Esophagus squamous epithelium (tissue), 5 donors: ENCODE measurements at regions not wholly inside any gene's neighbourhood (a gene's known extent, or its start where the extent isn't known, plus 50 kb on each side); places are given as distances from the start of the nearest gene placed in this dataset.
"Not testable (repeated sequence)": the region's sequence is repeated elsewhere in the genome, so short reads cannot be mapped to it uniquely, and the experiment has no call there.

Experiments used
- DNase-seq: peaks from one replicate; lab custom pipeline; 2025; lab: John Stamatoyannopoulos, UW
- H3K27ac ChIP-seq, 4 donors: fragments of 200-600 bp; sonication (generic); one replicate each; pipeline ENCODE4 v1.5.1; 2016 to 2019; ENCODE audit warnings: mild to moderate bottlenecking in 1 of 4
- H3K27me3 ChIP-seq, 4 donors: fragments of 200-600 bp; sonication (generic); 1 replicate in 3 of 4; 2 replicates in 1 of 4; pipeline versions ENCODE4 v1.5.1 to v1.6.0; 2017 to 2021; ENCODE audit warnings: antibody characterized with exemption in 1 of 4
- H3K36me3 ChIP-seq, 3 donors: fragments of 200-600 bp; sonication (generic); one replicate each; pipeline ENCODE4 v1.5.1; 2016 to 2019
- H3K4me1 ChIP-seq, 3 donors: fragments of 200-600 bp; sonication (generic); one replicate each; pipeline ENCODE4 v1.5.1; 2017 to 2019
- H3K4me3 ChIP-seq, 4 donors: fragments of 200-600 bp; sonication (generic); 1 replicate in 3 of 4; 2 replicates in 1 of 4; pipeline ENCODE4 v1.5.1; 2016 to 2019; ENCODE audit warnings: mild to moderate bottlenecking in 2 of 4, moderate library complexity in 1 of 4
- H3K9me3 ChIP-seq, 3 donors: fragments of 200-600 bp; sonication (generic); one replicate each; pipeline ENCODE4 v1.5.1; 2016 to 2019
- CTCF ChIP-seq, 6 experiments: fragments of 450-650 bp in 4 of 6; fragments of 200-600 bp in 2 of 6; sonication (generic) in 2 of 6; IDR thresholded peaks; one replicate each; pipeline ENCODE4 v1.5.1; 2016 to 2019; ENCODE audit warnings: antibody characterized with exemption in 6 of 6, mild to moderate bottlenecking in 4 of 6, moderate library complexity in 4 of 6
- POLR2A ChIP-seq, 4 donors: fragments of 450-650 bp; IDR thresholded peaks; one replicate each; pipeline ENCODE4 v1.6.1; 2017; ENCODE audit warnings: antibody characterized with exemption in 4 of 4, mild to moderate bottlenecking in 4 of 4, moderate library complexity in 3 of 4
- WGBS, 2 donors: methylation state at CpG; one replicate each; pipeline ENCODE4 v1.1.5; 2018; 5-methylcytosine and 5-hydroxymethylcytosine counted together
- intact Hi-C: fragments of 100-400 bp; cut with DNase I; formaldehyde crosslinking; loops from one replicate; pipeline ENCODE4 v1.15.0; 2022
- donor health status: DM: yes; HTN: yes; CAD: no.

GRCh38 chr16:10280262-10281170, 98.3 kb upstream of the GRIN2A start:
- WGBS, 2 donors, result 17 to 25% methylated on average over 9 to 11 of the region's 11 CpGs
- Histone ChIP-seq H3K36me3 (no peaks in the 10 kb centered on the region), H3K4me1 (peaks cover 0 to 9% (median 4%) of the 10 kb centered on the region in 3 donors), H3K27ac (no peak overlapping the region), H3K9me3 (peaks cover 0 to 11% (median 0%) of the 10 kb centered on the region in 3 donors), H3K4me3 (no peak overlapping the region), H3K27me3 (no peaks in the 10 kb centered on the region)
- no peak for DNase-seq
- TF ChIP-seq POLR2A (IDR thresholded peaks at IDR 0.05) (no peak), CTCF (IDR thresholded peaks at IDR 0.05) (no peak)
- intact Hi-C loops, result no loop called here

- DNase-seq, result no peak
- Histone ChIP-seq H3K36me3 (no peaks in the 10 kb centered on the region), H3K27me3 (no peaks in the 10 kb centered on the region), H3K4me1 (peaks cover 0 to 9% (median 4%) of the 10 kb centered on the region in 3 donors), H3K27ac (no peak overlapping the region), H3K9me3 (peaks cover 0 to 10% (median 0%) of the 10 kb centered on the region in 3 donors), H3K4me3 (no peak overlapping the region)
- intact Hi-C loops, result no loop called here
- 71 to 74% methylated on average over 3 of the region's 3 CpGs for WGBS, 2 donors
- TF ChIP-seq CTCF (IDR thresholded peaks at IDR 0.05) (no peak), POLR2A (IDR thresholded peaks at IDR 0.05) (no peak)
These were observed 100.1 kb upstream of the GRIN2A start for GRCh38 chr16:10282367-10282766.

GRCh38 chr16:10283246-10283645, 101.0 kb upstream of the GRIN2A start:
- H3K27me3 ChIP-seq, H3K9me3 ChIP-seq, H3K4me3 ChIP-seq, DNase-seq, intact Hi-C loops, H3K27ac ChIP-seq, H3K4me1 ChIP-seq, H3K36me3 ChIP-seq: not testable (repeated sequence)
- WGBS, 2 donors, result 74 to 87% methylated on average over 8 of the region's 8 CpGs

GRCh38 chr16:10290467-10291105, 95.3 kb upstream of the ATF7IP2 start:
- 83 to 92% methylated on average over 2 of the region's 2 CpGs for WGBS, 2 donors
- DNase-seq, H3K27me3 ChIP-seq, H3K27ac ChIP-seq, H3K4me1 ChIP-seq, H3K36me3 ChIP-seq, intact Hi-C loops, H3K4me3 ChIP-seq: not testable (repeated sequence)
- H3K9me3 ChIP-seq, result peaks cover 0 to 16% (median 10%) of the 10 kb centered on the region in 3 donors

- 91 to 95% methylated on average over 4 to 6 of the region's 9 CpGs for WGBS, 2 donors
- DNase-seq, H3K36me3 ChIP-seq, H3K4me1 ChIP-seq, H3K4me3 ChIP-seq, intact Hi-C loops, H3K27me3 ChIP-seq, H3K27ac ChIP-seq: not testable (repeated sequence)
- peaks cover 0 to 16% (median 10%) of the 10 kb centered on the region in 3 donors for H3K9me3 ChIP-seq
These were observed 93.7 kb upstream of the ATF7IP2 start for GRCh38 chr16:10292197-10292596.

GRCh38 chr16:10292976-10293375, 92.9 kb upstream of the ATF7IP2 start:
- intact Hi-C loops, H3K27ac ChIP-seq: not testable (repeated sequence)

GRCh38 chr16:10294153-10294552, 91.7 kb upstream of the ATF7IP2 start:
- peaks cover 0 to 16% (median 10%) of the 10 kb centered on the region in 3 donors for H3K9me3 ChIP-seq
- DNase-seq, H3K27me3 ChIP-seq, H3K4me1 ChIP-seq, H3K27ac ChIP-seq, H3K4me3 ChIP-seq, intact Hi-C loops, H3K36me3 ChIP-seq: not testable (repeated sequence)
- WGBS, 2 donors, result 78 to 85% methylated on average over 3 of the region's 3 CpGs

More at GRCh38 chr16:10292976-10293375, 92.9 kb upstream of the ATF7IP2 start:
- H3K4me1 ChIP-seq, H3K27me3 ChIP-seq, H3K4me3 ChIP-seq, H3K36me3 ChIP-seq, DNase-seq: not testable (repeated sequence)
- 84 to 87% methylated on average over 5 of the region's 5 CpGs for WGBS, 2 donors
- peaks cover 0 to 16% (median 10%) of the 10 kb centered on the region in 3 donors for H3K9me3 ChIP-seq
